ENCODE measurements at regions not wholly inside any gene's neighbourhood (a gene's known extent, or its start where the extent isn't known, plus 50 kb on each side); places are given as distances from the start of the nearest gene placed in this dataset.

GRCh38 chr7:85673876-85674275 is 487.0 kb upstream of the SEMA3D start:
- no peak overlapping the region for H3K4me2 ChIP-seq (ENCODE audit: control insufficient read depth, extremely low read depth, insufficient read depth, low read depth, low read length)
- no peaks in the 10 kb centered on the region for H3K79me2 ChIP-seq (ENCODE audit: control insufficient read depth, insufficient read depth, low read length)
- dilution Hi-C loops (cut with MboI; ENCODE audit: extremely low pct_ligation_motif_present, low sequenced_read_pairs) = no loop called here
- DNase-seq (ENCODE audit: low read depth, low spot score) (no peak), FAIRE-seq (no peak)
- H2AFZ ChIP-seq (ENCODE audit: control insufficient read depth, low read length) = no peak overlapping the region
- no peaks in the 10 kb centered on the region for H3K27me3 ChIP-seq (ENCODE audit: control insufficient read depth, extremely low read depth, insufficient read depth, low read length)
- no peak overlapping the region for H3K9ac ChIP-seq (ENCODE audit: control insufficient read depth, extremely low read depth, insufficient read depth, low read length)
- H4K20me1 ChIP-seq (ENCODE audit: control insufficient read depth, extremely low read depth, insufficient read depth, low read length) = no peaks in the 10 kb centered on the region
- no peaks in the 10 kb centered on the region for H3K9me1 ChIP-seq (ENCODE audit: control insufficient read depth, extremely low read depth, insufficient read depth, low read length)
- no peak overlapping the region for H3K4me3 ChIP-seq (ENCODE audit: control insufficient read depth in 2 of 3, extremely low read depth in 1 of 3, insufficient read depth in 2 of 3, low read depth in 1 of 3, low read length in 3 of 3)
- H3K27ac ChIP-seq (ENCODE audit: control insufficient read depth, insufficient read depth, low read length) = no peak overlapping the region
- H3K9me3 ChIP-seq (ENCODE audit: control insufficient read depth, low read depth, low read length) = no peaks in the 10 kb centered on the region
- H3K4me1 ChIP-seq (ENCODE audit: control insufficient read depth, extremely low read depth, insufficient read depth, low read length) = no peaks in the 10 kb centered on the region
- no peaks in the 10 kb centered on the region for H3K36me3 ChIP-seq (ENCODE audit: control insufficient read depth in 2 of 2, extremely low read depth in 1 of 2, insufficient read depth in 2 of 2, low read length in 2 of 2)
- no peak for TF ChIP-seq EZH2 (IDR thresholded peaks at IDR 0.05; ENCODE audit: low read length)
- no peak for TF ChIP-seq CTCF (optimal IDR thresholded peaks at IDR 0.05 in 1 of 3, IDR thresholded peaks at IDR 0.05 in 1 of 3, conservative IDR thresholded peaks at IDR 0.05 in 1 of 3; ENCODE audit: extremely low read depth in 1 of 3, insufficient read depth in 2 of 3, low read length in 3 of 3)

- Histone ChIP-seq H3K4me2 (ENCODE audit: control insufficient read depth, extremely low read depth, insufficient read depth, low read depth, low read length) (no peak overlapping the region), H3K9me1 (ENCODE audit: control insufficient read depth, extremely low read depth, insufficient read depth, low read length) (no peaks in the 10 kb centered on the region), H3K9ac (ENCODE audit: control insufficient read depth, extremely low read depth, insufficient read depth, low read length) (no peak overlapping the region), H3K79me2 (ENCODE audit: control insufficient read depth, insufficient read depth, low read length) (no peaks in the 10 kb centered on the region), H3K4me1 (ENCODE audit: control insufficient read depth, extremely low read depth, insufficient read depth, low read length) (no peaks in the 10 kb centered on the region), H3K9me3 (ENCODE audit: control insufficient read depth, low read depth, low read length) (no peaks in the 10 kb centered on the region), H3K36me3 (ENCODE audit: control insufficient read depth in 2 of 2, extremely low read depth in 1 of 2, insufficient read depth in 2 of 2, low read length in 2 of 2) (no peaks in the 10 kb centered on the region), H2AFZ (ENCODE audit: control insufficient read depth, low read length) (no peak overlapping the region), H4K20me1 (ENCODE audit: control insufficient read depth, extremely low read depth, insufficient read depth, low read length) (no peaks in the 10 kb centered on the region), H3K27me3 (ENCODE audit: control insufficient read depth, extremely low read depth, insufficient read depth, low read length) (no peaks in the 10 kb centered on the region), H3K4me3 (ENCODE audit: control insufficient read depth in 2 of 3, extremely low read depth in 1 of 3, insufficient read depth in 2 of 3, low read depth in 1 of 3, low read length in 3 of 3) (no peak overlapping the region), H3K27ac (ENCODE audit: control insufficient read depth, insufficient read depth, low read length) (no peak overlapping the region)
- no peak for TF ChIP-seq EZH2 (IDR thresholded peaks at IDR 0.05; ENCODE audit: low read length)
- no peak for TF ChIP-seq CTCF (optimal IDR thresholded peaks at IDR 0.05 in 1 of 3, IDR thresholded peaks at IDR 0.05 in 1 of 3, conservative IDR thresholded peaks at IDR 0.05 in 1 of 3; ENCODE audit: extremely low read depth in 1 of 3, insufficient read depth in 2 of 3, low read length in 3 of 3)
- no peak for FAIRE-seq
- dilution Hi-C loops (cut with MboI; ENCODE audit: extremely low pct_ligation_motif_present, low sequenced_read_pairs) = no loop called here
- no peak for DNase-seq (ENCODE audit: low read depth, low spot score)
Measured at GRCh38 chr7:85669225-85669624, 482.4 kb upstream of the SEMA3D start.

All from keratinocyte (primary cell).